Heart left ventricle (tissue), 16 donors: ENCODE measurements at regions not wholly inside any gene's neighbourhood (a gene's known extent, or its start where the extent isn't known, plus 50 kb on each side); places are given as distances from the start of the nearest gene placed in this dataset.

Experiments
- ATAC-seq, 4 donors: fragments of 200-7000 bp; cut with Tn5 transposase; one replicate each; pipeline ENCODE4 v1.9.1; 2020 to 2022; ENCODE audit warnings: moderate library complexity in 4 of 4, mild to moderate bottlenecking in 3 of 4, moderate number of reproducible peaks in 1 of 4
- DNase-seq, 5 donors: peaks; one replicate each; pipeline ENCODE4 v3.0.0-alpha.2; 2020
- H3K27ac ChIP-seq, 12 donors: fragments of 200-600 bp; sonication (generic) in 4 of 12; one replicate each; pipeline versions ENCODE4 v1.5.0 to v1.8.0; 2016 to 2022; ENCODE audit warnings: mild to moderate bottlenecking in 2 of 12
- H3K27me3 ChIP-seq, 9 donors: fragments of 200-600 bp; sonication (generic) in 2 of 9; one replicate each; pipeline versions ENCODE4 v1.5.1 to v1.8.0; 2016 to 2022; ENCODE audit warnings: mild to moderate bottlenecking in 3 of 9
- H3K36me3 ChIP-seq, 9 donors: fragments of 200-600 bp; sonication (generic) in 2 of 9; one replicate each; pipeline versions ENCODE4 v1.5.0 to v1.8.0; 2018 to 2022; ENCODE audit warnings: mild to moderate bottlenecking in 2 of 9
- H3K4me1 ChIP-seq, 12 donors: fragments of 200-600 bp; sonication (generic) in 4 of 12; one replicate each; pipeline versions ENCODE4 v1.5.0 to v1.8.0; 2016 to 2022; ENCODE audit warnings: mild to moderate bottlenecking in 3 of 12
- H3K4me3 ChIP-seq, 12 donors: fragments of 200-600 bp; sonication (generic) in 4 of 12; one replicate each; pipeline versions ENCODE4 v1.5.0 to v1.8.0; 2017 to 2022; ENCODE audit warnings: mild to moderate bottlenecking in 9 of 12, moderate library complexity in 4 of 12
- H3K9me3 ChIP-seq, 12 donors: fragments of 200-600 bp; sonication (generic) in 4 of 12; one replicate each; pipeline versions ENCODE4 v1.5.0 to v1.8.0; 2016 to 2022; ENCODE audit warnings: mild to moderate bottlenecking in 1 of 12
- POLR2A ChIP-seq, 2 donors: fragments of 450-650 bp; IDR thresholded peaks; one replicate each; pipeline ENCODE4 v1.6.1; 2017; ENCODE audit warnings: antibody characterized with exemption in 2 of 2, mild to moderate bottlenecking in 2 of 2, moderate library complexity in 2 of 2
- WGBS, 4 donors: extraction: QIAGEN DNeasy Blood & Tissue Kit in 2 of 4; methylation state at CpG; one replicate each; pipeline versions ENCODE4 v1.1.5 to v1.1.7; 2013 to 2018; 5-methylcytosine and 5-hydroxymethylcytosine counted together
- intact Hi-C, 10 donors: fragments of 100-400 bp; cut with DNase I; formaldehyde crosslinking; loops; one replicate each; pipeline versions ENCODE4 v1.11.1 to v1.14.2; 2022
- TF ChIP-seq, protein P1 (sequence below), 12 donors: fragments of 200-600 bp; sonication (generic) in 4 of 12; IDR thresholded peaks; one replicate each; pipeline versions ENCODE4 v1.5.0 to v1.8.0; 2018 to 2022; ENCODE audit warnings: antibody characterized with exemption in 12 of 12, mild to moderate bottlenecking in 5 of 12
- donor health status: ischemic (EF 13 %, LVEDD 7.1; RV severe dilation, severe dysfunction).
- donor health status: healthy with polysubstance abuse.
- donor health status: DM: no; HTN: yes; CAD: no.
- donor health status: DM: no; HTN: no; CAD: no.
- donor health status: ischemic (EF 25% LVEDD 6.9; RV normal size, moderate dysfunction).
- donor health status: ischemic (EF 25% LVEDD 5.7; RV mildly dilated, moderate dysfunction).
- donor health status: healthy.
- donor health status: DM: yes; HTN: yes; CAD: no.
- donor health status: ischemic (EF 35%, LVEDD 5.7; RV mildly dilated, moderate dysfunction).
- donor health status: nonischemic (EF 11% LVEDD 7.7; RV severe dilation, severe dysfunction).
- donor health status: DM: yes; HTN: yes; CAD: no.
- donor health status: PGD.
- donor health status: ischemic (EF 29% LVEDD 5.4; RV normal size, mild dysfunction).
- donor health status: nonischemic (EF 23%, LVEDD 6.1; RV moderate dilation, normal function).

DNA sequence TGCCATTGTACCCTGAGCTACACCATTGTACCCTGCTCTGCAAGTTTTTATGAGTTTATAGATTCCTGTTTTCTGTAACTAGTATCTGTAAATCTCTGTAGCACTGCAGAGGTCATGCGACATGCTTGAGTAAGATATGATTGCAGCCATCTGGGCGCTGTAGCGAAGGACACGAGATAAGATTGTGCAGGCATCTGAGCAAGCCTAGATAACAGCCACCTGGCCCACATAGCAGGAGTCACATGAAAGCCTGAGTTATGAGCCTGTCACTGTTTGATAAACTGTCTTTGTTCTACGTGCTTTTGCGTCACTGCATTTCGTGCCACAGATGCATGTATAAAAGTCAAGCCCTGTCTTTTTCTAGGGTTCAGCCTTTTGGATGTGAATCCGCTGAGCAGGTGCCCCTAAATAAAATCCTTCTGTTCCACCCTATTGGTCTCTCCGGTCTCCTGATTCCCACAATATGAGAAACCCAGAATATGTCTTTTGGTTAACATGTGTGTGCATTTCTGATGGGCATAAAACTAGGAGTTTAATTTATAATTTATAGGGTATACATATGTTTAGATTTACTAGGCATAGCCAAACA lies 327.6 kb upstream of the MAOA start:
- Histone ChIP-seq H3K36me3 (no peaks in the 10 kb centered on the region), H3K4me1 (no peaks in the 10 kb centered on the region), H3K27ac (no peak overlapping the region), H3K27me3 (peaks cover 0 to 3% (median 0%) of the 10 kb centered on the region in 9 donors), H3K4me3 (no peak overlapping the region), H3K9me3 (peaks cover 0 to 47% (median 0%) of the 10 kb centered on the region in 12 donors)
- intact Hi-C loops, result no loop called here
- DNase-seq (no peak), ATAC-seq (no peak)
- WGBS, 4 donors, result 53 to 68% (median 57%) methylated on average over 9 of the region's 9 CpGs
- no peak for TF ChIP-seq POLR2A (IDR thresholded peaks at IDR 0.05)
- TF ChIP-seq, protein P1, sequence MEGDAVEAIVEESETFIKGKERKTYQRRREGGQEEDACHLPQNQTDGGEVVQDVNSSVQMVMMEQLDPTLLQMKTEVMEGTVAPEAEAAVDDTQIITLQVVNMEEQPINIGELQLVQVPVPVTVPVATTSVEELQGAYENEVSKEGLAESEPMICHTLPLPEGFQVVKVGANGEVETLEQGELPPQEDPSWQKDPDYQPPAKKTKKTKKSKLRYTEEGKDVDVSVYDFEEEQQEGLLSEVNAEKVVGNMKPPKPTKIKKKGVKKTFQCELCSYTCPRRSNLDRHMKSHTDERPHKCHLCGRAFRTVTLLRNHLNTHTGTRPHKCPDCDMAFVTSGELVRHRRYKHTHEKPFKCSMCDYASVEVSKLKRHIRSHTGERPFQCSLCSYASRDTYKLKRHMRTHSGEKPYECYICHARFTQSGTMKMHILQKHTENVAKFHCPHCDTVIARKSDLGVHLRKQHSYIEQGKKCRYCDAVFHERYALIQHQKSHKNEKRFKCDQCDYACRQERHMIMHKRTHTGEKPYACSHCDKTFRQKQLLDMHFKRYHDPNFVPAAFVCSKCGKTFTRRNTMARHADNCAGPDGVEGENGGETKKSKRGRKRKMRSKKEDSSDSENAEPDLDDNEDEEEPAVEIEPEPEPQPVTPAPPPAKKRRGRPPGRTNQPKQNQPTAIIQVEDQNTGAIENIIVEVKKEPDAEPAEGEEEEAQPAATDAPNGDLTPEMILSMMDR (IDR thresholded peaks at IDR 0.05), result no peak

DNA sequence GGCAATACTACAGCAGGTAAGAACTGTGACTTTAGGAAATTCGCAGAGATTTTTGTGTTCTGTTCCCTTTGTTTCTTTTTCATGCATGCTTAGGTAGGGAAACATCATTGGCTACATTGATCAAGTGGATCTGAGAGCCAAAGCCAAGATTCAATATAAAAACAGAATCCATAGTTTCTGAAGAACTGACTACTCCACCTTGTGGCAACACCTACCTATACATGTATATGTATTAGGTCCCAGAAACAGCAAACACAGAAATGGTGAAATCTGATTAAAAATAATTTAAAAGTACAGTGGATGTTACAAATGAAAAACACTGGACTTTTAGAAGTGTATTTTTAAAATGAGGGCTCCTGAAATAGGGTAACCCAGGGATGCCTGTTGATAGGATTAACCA lies 322.6 kb upstream of the MAOA start:
- ATAC-seq, result no peak
- WGBS, 4 donors, result 70 to 93% (median 77%) methylated on average over 1 of the region's 1 CpG
- H3K27ac ChIP-seq, result no peak overlapping the region
- H3K36me3 ChIP-seq, result no peaks in the 10 kb centered on the region
- intact Hi-C loops, result no loop called here
- peaks cover 0 to 44% (median 0%) of the 10 kb centered on the region in 12 donors for H3K9me3 ChIP-seq
- no peak overlapping the region for H3K4me3 ChIP-seq
- no peak for DNase-seq
- H3K27me3 ChIP-seq, result no peaks in the 10 kb centered on the region
- no peak for TF ChIP-seq POLR2A (IDR thresholded peaks at IDR 0.05)
- TF ChIP-seq, protein P1 (IDR thresholded peaks at IDR 0.05), result peak in 1 of 12 donors; percentile 8
- no peaks in the 10 kb centered on the region for H3K4me1 ChIP-seq

DNA sequence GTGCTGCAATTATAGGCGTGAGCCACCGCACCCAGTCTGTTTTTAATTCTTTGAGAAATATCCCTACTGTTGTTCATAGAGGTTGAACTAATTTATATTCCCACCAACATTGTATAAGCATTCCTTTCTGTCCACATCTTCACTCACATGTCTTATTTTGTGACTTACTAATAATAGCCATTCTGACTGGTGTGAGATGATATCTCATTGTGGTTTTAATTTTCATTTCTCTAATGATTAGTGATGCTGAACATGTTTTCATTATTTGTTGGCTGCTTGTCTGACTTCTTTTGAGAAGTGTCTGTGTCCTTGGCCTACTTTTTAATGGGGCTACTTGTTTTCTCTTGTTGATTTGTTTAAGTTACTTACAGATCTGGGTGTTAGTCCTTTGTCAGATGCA lies 310.9 kb upstream of the MAOA start:
- DNase-seq, result no peak
- no peaks in the 10 kb centered on the region for H3K9me3 ChIP-seq
- H3K4me1 ChIP-seq, result no peaks in the 10 kb centered on the region
- WGBS, 4 donors, result 86 to 88% (median 87%) methylated on average over 2 of the region's 2 CpGs
- H3K27ac ChIP-seq, result no peak overlapping the region
- intact Hi-C loops, result loop anchor here in 5 of 10 donors (10.0 kb wide), 3 partner anchors 210 to 410 kb away; no protein-coding TSS in a partner anchor
- no peak for ATAC-seq
- no peaks in the 10 kb centered on the region for H3K36me3 ChIP-seq
- TF ChIP-seq, protein P1 (IDR thresholded peaks at IDR 0.05), result no peak
- no peak for TF ChIP-seq POLR2A (IDR thresholded peaks at IDR 0.05)
- H3K4me3 ChIP-seq, result no peak overlapping the region
- peaks cover 0 to 27% (median 0%) of the 10 kb centered on the region in 9 donors for H3K27me3 ChIP-seq

DNA sequence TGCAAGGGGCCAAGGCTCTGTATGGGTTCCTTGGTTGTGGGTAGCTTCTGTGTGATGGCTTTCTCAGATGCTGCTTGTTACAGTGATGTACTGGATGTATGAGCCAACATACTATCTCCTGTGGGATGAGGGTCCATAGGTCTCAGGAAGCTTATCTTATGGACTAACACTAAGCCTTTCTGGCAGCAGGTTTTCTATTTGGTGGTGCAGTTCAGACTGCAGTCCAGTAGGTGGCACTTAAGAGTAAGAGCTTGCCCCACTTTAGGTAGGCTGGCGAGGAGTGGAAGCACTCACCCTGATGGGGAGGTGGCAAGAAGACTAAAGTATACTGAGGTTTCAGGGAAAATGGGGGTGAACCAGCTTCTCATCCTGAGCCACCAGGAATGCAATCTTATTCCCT lies 306.7 kb upstream of the MAOA start:
- H3K27ac ChIP-seq, result no peak overlapping the region
- no peaks in the 10 kb centered on the region for H3K4me1 ChIP-seq
- 14 to 31% (median 21%) methylated on average over 1 of the region's 1 CpG for WGBS, 4 donors
- intact Hi-C loops, result loop anchor here in 5 of 10 donors (10.0 kb wide), 3 partner anchors 205 to 405 kb away; no protein-coding TSS in a partner anchor
- H3K9me3 ChIP-seq, result no peaks in the 10 kb centered on the region
- no peaks in the 10 kb centered on the region for H3K36me3 ChIP-seq
- peaks cover 0 to 24% (median 0%) of the 10 kb centered on the region in 9 donors for H3K27me3 ChIP-seq
- DNase-seq, result peak in 1 of 5 donors; percentile 3
- H3K4me3 ChIP-seq, result no peak overlapping the region
- TF ChIP-seq, protein P1 (IDR thresholded peaks at IDR 0.05), result peak; percentile 7 to 65 (median 36)
- no peak for TF ChIP-seq POLR2A (IDR thresholded peaks at IDR 0.05)
- ATAC-seq, result peak in 1 of 4 donors; percentile 56
